ENCODE measurements at regions not wholly inside any gene's neighbourhood (a gene's known extent, or its start where the extent isn't known, plus 50 kb on each side); places are given as distances from the start of the nearest gene placed in this dataset.

GRCh38 chr6:137309078-137309762 lies 90.0 kb upstream of the IFNGR1 start:
- no peak for TF ChIP-seq SUZ12 (IDR thresholded peaks at IDR 0.05)
- TF ChIP-seq TARDBP (IDR thresholded peaks at IDR 0.05), result no peak
- TF ChIP-seq FOXA1 (IDR thresholded peaks at IDR 0.05), result no peak
- no peak for TF ChIP-seq SP1 (IDR thresholded peaks at IDR 0.05)
- TF ChIP-seq FOXK2 (IDR thresholded peaks at IDR 0.05), result no peak

Measured in HEK293T (cell line).